ENCODE measurements at regions not wholly inside any gene's neighbourhood (a gene's known extent, or its start where the extent isn't known, plus 50 kb on each side); places are given as distances from the start of the nearest gene placed in this dataset.

DNA sequence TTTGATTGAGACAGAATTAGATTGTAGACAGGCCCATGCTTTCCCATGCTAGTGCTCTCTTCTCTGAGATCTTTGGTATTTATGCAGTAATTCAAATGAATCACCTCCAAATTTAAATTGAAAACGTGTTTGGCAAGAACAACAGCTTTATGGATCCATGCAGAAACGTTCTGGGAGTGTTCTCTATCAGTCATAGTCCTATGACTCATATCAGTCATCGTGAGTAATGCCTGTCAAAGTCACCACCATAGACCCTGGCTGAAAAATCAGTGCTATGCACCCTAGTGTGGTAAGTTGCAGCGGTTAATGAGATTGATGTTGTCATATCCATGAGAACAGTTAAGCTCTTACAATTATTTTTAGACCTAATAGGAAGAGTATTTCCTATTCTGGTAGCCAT lies 90.1 kb upstream of the FOXG1 start:
- TF ChIP-seq SUZ12 (IDR thresholded peaks at IDR 0.05) (no peak), ARNT (IDR thresholded peaks at IDR 0.05) (no peak), ELF4 (IDR thresholded peaks at IDR 0.05) (no peak), HDGF (IDR thresholded peaks at IDR 0.05; ENCODE audit: borderline replicate concordance) (no peak), NFRKB (IDR thresholded peaks at IDR 0.05) (no peak), TARDBP (IDR thresholded peaks at IDR 0.05) (no peak), L3MBTL2 (conservative IDR thresholded peaks at IDR 0.05) (no peak), BHLHE40 (IDR thresholded peaks at IDR 0.05; ENCODE audit: borderline replicate concordance) (no peak), SP1 (IDR thresholded peaks at IDR 0.05) (no peak), FOXA1 (IDR thresholded peaks at IDR 0.05) (no peak), CTBP1 (IDR thresholded peaks at IDR 0.05; ENCODE audit: borderline replicate concordance) (no peak), LEF1 (IDR thresholded peaks at IDR 0.05; ENCODE audit: borderline replicate concordance) (no peak), FOXM1 (IDR thresholded peaks at IDR 0.05; ENCODE audit: borderline replicate concordance) (no peak)
- TF ChIP-seq, protein P1, sequence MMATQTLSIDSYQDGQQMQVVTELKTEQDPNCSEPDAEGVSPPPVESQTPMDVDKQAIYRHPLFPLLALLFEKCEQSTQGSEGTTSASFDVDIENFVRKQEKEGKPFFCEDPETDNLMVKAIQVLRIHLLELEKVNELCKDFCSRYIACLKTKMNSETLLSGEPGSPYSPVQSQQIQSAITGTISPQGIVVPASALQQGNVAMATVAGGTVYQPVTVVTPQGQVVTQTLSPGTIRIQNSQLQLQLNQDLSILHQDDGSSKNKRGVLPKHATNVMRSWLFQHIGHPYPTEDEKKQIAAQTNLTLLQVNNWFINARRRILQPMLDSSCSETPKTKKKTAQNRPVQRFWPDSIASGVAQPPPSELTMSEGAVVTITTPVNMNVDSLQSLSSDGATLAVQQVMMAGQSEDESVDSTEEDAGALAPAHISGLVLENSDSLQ (IDR thresholded peaks at IDR 0.05), result no peak

All from HEK293T (cell line).